ENCODE measurements at regions not wholly inside any gene's neighbourhood (a gene's known extent, or its start where the extent isn't known, plus 50 kb on each side); places are given as distances from the start of the nearest gene placed in this dataset.
A peak's percentile ranks its signal among the peaks of the same experiment; 100 is the strongest.

DNA sequence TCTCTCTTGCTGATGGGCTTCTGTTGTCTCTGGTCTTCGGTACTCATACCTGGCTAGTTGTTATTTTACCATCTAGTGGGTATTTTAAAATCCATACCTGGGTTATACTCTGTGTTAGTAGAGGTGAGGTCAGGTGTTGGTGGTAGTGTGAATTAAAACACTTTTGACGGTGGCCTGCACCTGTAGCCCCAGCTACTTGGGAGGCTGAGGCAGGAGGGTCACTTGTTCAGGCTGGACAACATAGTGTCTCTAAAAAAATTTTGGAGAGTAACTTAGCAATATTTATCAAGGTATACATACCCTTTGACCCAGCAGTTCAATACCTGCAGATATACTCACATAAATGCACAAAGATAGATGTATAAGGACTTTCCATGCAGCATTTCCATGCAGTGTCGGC lies 55.4 kb downstream of the GSX1 start:
- DNase-seq: no peak

GRCh38 chr13:27851096-27851850 lies 59.0 kb downstream of the GSX1 start:
- no peak for DNase-seq

- no peak for DNase-seq
These were observed 60.2 kb downstream of the GSX1 start for GRCh38 chr13:27852491-27852890.

- no peak for DNase-seq
These were observed 61.1 kb downstream of the GSX1 start for GRCh38 chr13:27853335-27853734.

DNA sequence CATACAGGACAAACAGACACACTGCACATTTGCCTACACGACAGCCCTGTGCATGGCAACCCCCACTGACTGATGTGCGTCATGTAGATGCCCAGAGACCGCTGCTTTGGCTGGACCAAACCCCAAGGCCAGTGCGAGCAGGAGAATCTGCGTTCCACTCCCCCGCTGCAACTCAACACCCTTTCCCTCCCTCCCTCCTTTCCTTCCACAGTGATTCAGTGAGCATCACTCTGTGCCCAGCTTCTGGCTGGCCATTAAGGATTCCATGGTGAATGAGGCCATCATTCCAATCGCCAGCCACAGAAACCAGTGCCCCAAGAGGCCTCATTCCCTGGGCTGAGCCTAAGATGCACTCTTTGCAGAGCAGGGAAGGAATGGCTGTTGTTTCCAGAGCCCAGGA lies 61.6 kb downstream of the GSX1 start:
- no peak for DNase-seq

- DNase-seq: no peak
These were observed 62.3 kb downstream of the GSX1 start for GRCh38 chr13:27854606-27855005.

DNA sequence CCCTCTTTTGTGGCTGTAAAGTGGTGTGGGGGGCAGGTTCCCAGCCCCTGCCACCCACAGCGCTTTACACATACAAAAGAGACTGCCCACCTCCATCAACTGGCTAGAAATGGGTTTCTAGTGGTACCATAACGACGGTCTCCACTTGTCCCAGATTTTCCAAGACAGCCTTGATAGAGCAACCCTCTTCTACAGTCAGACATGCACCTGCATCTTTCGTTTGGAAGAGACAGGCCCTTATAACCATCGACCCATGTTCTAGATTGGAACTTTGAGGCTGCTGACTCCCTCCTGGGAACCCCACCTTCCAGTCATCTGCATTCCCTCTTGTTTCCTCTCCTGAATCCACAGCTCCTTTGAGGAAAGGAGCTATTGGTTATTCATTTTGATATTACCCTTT lies 63.1 kb downstream of the GSX1 start:
- no peak for DNase-seq

DNA sequence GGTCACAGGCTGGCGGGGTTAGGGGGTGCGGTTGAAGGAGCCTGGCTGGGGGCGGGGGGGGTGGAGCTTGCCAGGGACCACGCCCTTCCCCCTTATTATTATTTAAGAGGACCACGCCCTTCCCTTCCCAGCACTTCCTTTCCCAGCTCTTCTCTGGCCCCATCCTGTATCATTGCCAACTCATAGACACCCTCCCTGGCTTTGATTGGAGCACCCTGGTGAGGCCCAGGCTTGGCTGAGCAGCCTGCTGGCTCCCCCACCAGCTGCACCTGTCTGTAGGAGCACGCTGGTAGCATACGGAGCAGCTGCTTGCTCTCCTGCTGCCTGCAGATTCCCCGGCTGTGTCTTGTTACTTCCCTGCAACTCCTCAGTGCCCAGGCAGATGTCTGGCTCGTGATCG lies 62.5 kb upstream of the PDX1 start:
- no peak for DNase-seq

DNA sequence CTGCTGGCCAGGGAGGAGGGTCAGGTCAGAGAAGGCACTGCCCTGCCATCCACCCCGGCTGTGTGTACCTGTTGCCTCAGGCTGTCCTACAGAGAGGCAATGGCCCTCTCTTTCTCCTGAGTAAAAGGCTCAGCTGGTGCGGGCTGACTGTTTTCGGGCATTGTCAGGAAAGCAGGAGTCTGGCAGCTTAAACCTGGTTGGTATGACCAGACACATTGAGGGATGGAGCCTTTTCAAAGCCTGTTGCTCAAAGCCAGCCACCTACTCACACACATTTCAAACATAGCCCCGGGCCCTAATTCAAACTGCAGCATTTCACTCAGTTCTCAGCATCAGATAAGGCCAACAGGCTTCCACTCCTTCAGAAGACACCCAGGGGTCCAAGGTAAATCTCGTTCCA lies 61.8 kb upstream of the PDX1 start:
- DNase-seq: no peak

- DNase-seq: no peak
These were observed 59.1 kb upstream of the PDX1 start for GRCh38 chr13:27860743-27861142.

- DNase-seq: no peak
These were observed 58.6 kb upstream of the PDX1 start for GRCh38 chr13:27861165-27861564.

GRCh38 chr13:27868641-27869435 lies 51.0 kb upstream of the PDX1 start:
- DNase-seq: peak in 1 of 6 experiments; percentile 4

DNA sequence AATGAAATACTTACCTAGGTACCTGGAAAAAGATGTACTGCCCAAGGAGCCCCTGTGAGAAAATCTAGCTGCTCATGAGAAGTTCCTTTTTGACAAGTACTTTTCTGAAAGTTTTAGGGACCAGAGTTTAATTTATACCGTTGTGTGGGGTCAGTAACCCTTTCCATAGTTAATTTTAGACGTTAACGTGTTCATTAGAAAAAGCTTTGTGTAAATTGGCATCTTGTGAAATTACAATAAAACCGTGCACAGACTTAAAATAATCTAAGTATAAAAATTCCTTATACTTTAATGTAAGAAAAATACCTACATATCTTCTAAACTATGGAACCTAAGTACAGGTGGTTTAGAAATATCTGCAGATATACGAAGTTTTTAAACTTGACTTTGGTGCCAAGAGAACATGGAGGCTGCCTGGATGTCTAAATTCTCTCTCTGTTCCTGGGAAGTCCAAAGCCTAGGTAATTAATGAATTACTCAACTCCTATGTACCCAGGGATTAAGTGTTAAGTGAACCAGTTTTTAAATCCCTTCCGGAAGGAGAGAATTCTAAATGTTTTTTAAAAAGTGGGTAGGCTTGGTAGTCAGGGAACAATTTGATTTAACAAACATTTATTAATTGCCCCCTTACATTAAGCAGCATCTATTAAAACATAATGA lies 50.2 kb upstream of the PDX1 start:
- no peak for DNase-seq

All from stimulated activated naive CD4-positive, alpha-beta T cell (primary cell).